Type B pancreatic cell (in vitro differentiated cells): ENCODE measurements at regions not wholly inside any gene's neighbourhood (a gene's known extent, or its start where the extent isn't known, plus 50 kb on each side); places are given as distances from the start of the nearest gene placed in this dataset.

Source experiments
- DNase-seq: peaks from one replicate; pipeline ENCODE4 v3.0.0; 2021; ENCODE audit warnings: mixed read lengths; ENCODE audit not compliant: unreplicated experiment; ENCODE audit errors: extremely low spot score
- H3K27ac Mint-ChIP-seq: 2 replicates; pipeline ENCODE4 v1.8.0; 2021; ENCODE audit warnings: mild to moderate bottlenecking, mixed read lengths
- H3K27me3 Mint-ChIP-seq: 2 replicates; pipeline ENCODE4 v1.8.0; 2021; ENCODE audit warnings: mixed read lengths
- H3K36me3 Mint-ChIP-seq: 2 replicates; pipeline ENCODE4 v1.8.0; 2021; ENCODE audit warnings: mixed read lengths
- H3K4me1 Mint-ChIP-seq: one replicate; pipeline ENCODE4 v1.8.0; 2021; ENCODE audit warnings: mixed read lengths; ENCODE audit not compliant: unreplicated experiment
- H3K4me3 Mint-ChIP-seq: 2 replicates; pipeline ENCODE4 v1.8.0; 2021; ENCODE audit warnings: mild to moderate bottlenecking, mixed read lengths
- H3K9me3 Mint-ChIP-seq: 2 replicates; pipeline ENCODE4 v1.8.0; 2021; ENCODE audit warnings: mixed read lengths
- TF ChIP-seq, protein P1 (sequence below): fragments of 200-600 bp; sonication (generic); conservative IDR thresholded peaks from 2 replicates; pipeline ENCODE4 v1.5.0; 2021; ENCODE audit warnings: antibody characterized with exemption, mild to moderate bottlenecking

DNA sequence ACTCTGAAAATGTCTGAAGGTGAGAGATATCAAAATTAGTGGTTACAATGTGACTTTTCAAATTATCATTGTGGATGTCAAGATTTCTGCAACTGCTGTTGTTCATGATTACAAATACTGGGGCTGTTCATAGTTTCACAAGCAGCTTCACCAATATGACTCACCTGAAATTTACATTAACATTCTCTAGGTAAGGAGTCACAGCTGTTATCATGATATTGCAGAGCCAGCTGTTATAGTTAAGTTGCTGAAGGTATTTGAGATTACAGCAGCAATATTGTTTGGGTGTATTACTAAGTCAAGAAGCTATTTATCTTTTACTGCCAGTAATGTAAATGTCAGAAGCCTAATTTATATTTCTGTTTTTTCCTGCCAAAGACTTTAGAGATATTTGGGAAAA lies 140.0 kb downstream of the MC4R start:
- H3K36me3 Mint-ChIP-seq: no peaks in the 10 kb centered on the region
- H3K4me3 Mint-ChIP-seq: no peak overlapping the region
- H3K27ac Mint-ChIP-seq: no peak overlapping the region
- no peak for DNase-seq
- no peaks in the 10 kb centered on the region for H3K9me3 Mint-ChIP-seq
- TF ChIP-seq, protein P1, sequence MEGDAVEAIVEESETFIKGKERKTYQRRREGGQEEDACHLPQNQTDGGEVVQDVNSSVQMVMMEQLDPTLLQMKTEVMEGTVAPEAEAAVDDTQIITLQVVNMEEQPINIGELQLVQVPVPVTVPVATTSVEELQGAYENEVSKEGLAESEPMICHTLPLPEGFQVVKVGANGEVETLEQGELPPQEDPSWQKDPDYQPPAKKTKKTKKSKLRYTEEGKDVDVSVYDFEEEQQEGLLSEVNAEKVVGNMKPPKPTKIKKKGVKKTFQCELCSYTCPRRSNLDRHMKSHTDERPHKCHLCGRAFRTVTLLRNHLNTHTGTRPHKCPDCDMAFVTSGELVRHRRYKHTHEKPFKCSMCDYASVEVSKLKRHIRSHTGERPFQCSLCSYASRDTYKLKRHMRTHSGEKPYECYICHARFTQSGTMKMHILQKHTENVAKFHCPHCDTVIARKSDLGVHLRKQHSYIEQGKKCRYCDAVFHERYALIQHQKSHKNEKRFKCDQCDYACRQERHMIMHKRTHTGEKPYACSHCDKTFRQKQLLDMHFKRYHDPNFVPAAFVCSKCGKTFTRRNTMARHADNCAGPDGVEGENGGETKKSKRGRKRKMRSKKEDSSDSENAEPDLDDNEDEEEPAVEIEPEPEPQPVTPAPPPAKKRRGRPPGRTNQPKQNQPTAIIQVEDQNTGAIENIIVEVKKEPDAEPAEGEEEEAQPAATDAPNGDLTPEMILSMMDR: no peak
- no peaks in the 10 kb centered on the region for H3K27me3 Mint-ChIP-seq
- peaks cover 7% of the 10 kb centered on the region for H3K4me1 Mint-ChIP-seq

DNA sequence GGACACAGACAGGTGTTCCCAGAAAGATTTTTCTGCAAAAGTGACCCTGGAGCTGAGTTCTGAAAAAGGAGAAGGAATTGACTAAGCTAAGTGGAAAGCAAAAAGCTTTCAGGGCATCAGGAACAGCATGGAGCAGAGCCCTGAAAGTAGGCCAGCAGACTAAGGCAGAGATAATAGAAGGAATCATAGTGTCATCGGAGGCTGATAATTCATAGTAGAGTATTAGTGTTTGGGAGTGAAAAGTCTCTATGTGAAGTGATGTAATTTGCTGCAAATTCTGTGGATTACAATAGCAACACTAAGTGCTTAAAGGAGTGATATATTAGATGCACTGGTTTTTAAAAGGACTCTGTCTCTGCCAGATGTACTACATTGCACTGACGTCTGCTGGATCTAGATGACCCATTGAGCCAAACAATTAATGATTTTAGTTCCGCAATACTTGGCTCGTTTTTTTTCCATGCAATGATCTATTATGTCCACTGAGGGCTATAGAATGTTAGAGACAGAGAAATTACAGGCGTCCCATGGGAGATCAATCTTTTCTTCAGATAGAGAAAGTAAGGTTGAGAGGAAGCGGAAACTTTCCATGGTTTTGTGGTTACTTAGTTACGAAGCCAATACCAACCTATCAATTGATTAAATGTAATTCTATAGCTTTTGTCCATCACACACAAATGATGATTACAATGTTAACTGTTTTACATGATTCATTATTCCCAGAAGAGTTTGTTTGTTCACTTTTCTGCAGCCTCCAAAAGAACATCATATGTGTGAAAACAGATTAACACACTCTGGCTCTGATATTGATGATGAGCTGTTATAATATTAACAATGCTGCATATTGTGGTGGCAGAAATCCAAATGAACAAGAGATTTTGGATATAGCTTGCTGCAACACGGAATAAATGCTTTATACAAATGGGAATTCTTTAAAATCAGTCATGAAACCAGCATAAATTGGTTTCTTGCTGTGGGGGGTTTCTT lies 143.7 kb downstream of the MC4R start:
- H3K9me3 Mint-ChIP-seq: no peaks in the 10 kb centered on the region
- DNase-seq: no peak
- no peaks in the 10 kb centered on the region for H3K27me3 Mint-ChIP-seq
- H3K4me3 Mint-ChIP-seq: no peak overlapping the region
- peaks cover 7% of the 10 kb centered on the region for H3K4me1 Mint-ChIP-seq
- no peak overlapping the region for H3K27ac Mint-ChIP-seq
- TF ChIP-seq, protein P1: no peak
- no peaks in the 10 kb centered on the region for H3K36me3 Mint-ChIP-seq

- Mint-ChIP-seq H3K27ac (no peak overlapping the region), H3K4me1 (no peaks in the 10 kb centered on the region), H3K27me3 (no peaks in the 10 kb centered on the region), H3K4me3 (no peak overlapping the region), H3K9me3 (no peaks in the 10 kb centered on the region), H3K36me3 (no peaks in the 10 kb centered on the region)
- TF ChIP-seq, protein P1: no peak
- DNase-seq: no peak
Observed at GRCh38 chr18:60215432-60215831, 157.1 kb downstream of the MC4R start.

DNA sequence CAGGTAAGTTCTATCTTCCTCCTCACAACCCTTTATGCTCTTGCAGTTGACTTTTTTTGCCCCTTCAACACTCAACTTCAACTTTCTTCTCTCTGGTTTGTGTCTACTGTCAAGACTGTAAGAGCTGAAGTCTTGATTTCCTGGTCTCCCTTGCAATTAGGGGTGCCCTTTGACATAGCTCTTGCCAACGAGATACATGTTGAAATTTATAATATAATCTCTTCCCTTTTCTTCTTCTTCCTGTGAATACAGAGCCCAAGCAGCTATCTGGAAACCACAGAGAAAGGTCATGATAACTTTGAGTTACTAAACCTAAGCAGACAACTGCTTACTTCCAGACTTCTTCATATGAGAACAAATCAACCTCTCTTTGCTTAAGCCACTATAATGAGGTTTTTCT lies 163.5 kb downstream of the MC4R start:
- Mint-ChIP-seq H3K4me1 (no peaks in the 10 kb centered on the region), H3K36me3 (no peaks in the 10 kb centered on the region), H3K9me3 (no peaks in the 10 kb centered on the region), H3K27ac (no peak overlapping the region), H3K4me3 (no peak overlapping the region), H3K27me3 (no peaks in the 10 kb centered on the region)
- no peak for DNase-seq
- TF ChIP-seq, protein P1: no peak

DNA sequence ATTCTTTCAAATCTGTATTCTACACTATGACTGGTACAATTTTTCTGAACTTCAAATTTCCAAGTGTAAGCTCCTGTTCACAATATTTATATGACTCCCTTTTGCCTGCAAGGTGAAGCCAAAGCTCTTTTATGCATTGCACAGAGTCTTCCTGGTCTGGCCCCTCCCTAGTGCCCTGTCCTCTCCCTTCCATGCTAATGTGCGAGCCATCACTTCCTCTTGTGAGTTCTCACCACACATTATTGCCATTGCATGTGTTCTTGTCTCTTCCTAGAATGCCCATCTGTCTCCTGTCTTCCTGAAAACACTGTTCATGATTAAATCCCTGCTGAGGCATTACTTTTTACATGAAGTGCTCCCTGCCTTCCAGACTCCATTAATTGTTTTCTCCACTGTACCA lies 169.9 kb downstream of the MC4R start:
- no peaks in the 10 kb centered on the region for H3K9me3 Mint-ChIP-seq
- no peak overlapping the region for H3K4me3 Mint-ChIP-seq
- no peak for DNase-seq
- H3K36me3 Mint-ChIP-seq: no peaks in the 10 kb centered on the region
- H3K27me3 Mint-ChIP-seq: peaks cover 9% of the 10 kb centered on the region
- H3K4me1 Mint-ChIP-seq: peaks cover 8% of the 10 kb centered on the region
- no peak overlapping the region for H3K27ac Mint-ChIP-seq
- TF ChIP-seq, protein P1: no peak
